K562 (cell line): ENCODE measurements at regions not wholly inside any gene's neighbourhood (a gene's known extent, or its start where the extent isn't known, plus 50 kb on each side); places are given as distances from the start of the nearest gene placed in this dataset.

Experiments
- MEF2D ChIP-seq: conservative IDR thresholded peaks from 2 replicates; pipeline ENCODE4 v1.6.1; 2016; ENCODE audit warnings: low read depth, missing genetic modification characterization, missing compliant biosample characterization
- TF ChIP-seq, protein P1 (sequence below): fragments of 200-600 bp; sonication (generic); IDR thresholded peaks from one replicate; pipeline ENCODE4 v1.6.1; 2012; ENCODE audit warnings: mild to moderate bottlenecking, low read depth, low read length, inconsistent platforms
- TF ChIP-seq, protein P2 (sequence below): sonication (generic); formaldehyde crosslinking; IDR thresholded peaks from 2 replicates; pipeline ENCODE4 v1.8.1; 2023; ENCODE audit warnings: mild to moderate bottlenecking, missing genetic modification reagents

DNA sequence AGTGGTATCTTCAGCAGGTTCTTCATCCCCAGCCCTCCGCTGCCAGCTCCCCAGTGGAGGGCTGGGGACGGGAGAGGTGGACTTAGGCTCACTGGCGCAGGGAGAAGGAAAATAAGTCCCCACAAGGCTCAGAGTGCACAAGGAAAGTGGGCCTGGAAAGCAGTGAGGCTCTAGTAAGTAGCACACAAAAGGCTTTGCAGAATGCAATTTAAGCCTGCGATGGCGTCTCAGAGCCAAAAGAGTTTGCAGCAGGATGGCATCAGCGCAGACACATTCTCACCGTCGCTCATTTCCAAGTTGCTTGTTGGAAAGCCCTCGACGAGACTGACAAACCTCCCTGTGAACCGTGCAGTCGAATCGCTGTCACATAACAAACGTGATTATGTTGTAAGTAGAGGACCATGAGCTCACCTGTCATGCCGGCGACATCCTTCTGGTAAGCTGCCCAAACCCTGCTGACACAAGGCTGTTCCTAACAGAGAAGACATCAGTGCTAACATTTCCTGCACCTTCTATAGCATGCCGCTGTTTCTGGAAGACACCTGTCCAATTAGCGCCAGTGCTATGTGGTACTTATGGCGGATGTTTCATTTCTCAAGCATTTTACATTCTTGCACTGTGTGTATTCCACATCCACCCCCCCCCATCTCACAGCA lies 98.3 kb upstream of the NPVF start (continued):
- TF ChIP-seq, protein P1, sequence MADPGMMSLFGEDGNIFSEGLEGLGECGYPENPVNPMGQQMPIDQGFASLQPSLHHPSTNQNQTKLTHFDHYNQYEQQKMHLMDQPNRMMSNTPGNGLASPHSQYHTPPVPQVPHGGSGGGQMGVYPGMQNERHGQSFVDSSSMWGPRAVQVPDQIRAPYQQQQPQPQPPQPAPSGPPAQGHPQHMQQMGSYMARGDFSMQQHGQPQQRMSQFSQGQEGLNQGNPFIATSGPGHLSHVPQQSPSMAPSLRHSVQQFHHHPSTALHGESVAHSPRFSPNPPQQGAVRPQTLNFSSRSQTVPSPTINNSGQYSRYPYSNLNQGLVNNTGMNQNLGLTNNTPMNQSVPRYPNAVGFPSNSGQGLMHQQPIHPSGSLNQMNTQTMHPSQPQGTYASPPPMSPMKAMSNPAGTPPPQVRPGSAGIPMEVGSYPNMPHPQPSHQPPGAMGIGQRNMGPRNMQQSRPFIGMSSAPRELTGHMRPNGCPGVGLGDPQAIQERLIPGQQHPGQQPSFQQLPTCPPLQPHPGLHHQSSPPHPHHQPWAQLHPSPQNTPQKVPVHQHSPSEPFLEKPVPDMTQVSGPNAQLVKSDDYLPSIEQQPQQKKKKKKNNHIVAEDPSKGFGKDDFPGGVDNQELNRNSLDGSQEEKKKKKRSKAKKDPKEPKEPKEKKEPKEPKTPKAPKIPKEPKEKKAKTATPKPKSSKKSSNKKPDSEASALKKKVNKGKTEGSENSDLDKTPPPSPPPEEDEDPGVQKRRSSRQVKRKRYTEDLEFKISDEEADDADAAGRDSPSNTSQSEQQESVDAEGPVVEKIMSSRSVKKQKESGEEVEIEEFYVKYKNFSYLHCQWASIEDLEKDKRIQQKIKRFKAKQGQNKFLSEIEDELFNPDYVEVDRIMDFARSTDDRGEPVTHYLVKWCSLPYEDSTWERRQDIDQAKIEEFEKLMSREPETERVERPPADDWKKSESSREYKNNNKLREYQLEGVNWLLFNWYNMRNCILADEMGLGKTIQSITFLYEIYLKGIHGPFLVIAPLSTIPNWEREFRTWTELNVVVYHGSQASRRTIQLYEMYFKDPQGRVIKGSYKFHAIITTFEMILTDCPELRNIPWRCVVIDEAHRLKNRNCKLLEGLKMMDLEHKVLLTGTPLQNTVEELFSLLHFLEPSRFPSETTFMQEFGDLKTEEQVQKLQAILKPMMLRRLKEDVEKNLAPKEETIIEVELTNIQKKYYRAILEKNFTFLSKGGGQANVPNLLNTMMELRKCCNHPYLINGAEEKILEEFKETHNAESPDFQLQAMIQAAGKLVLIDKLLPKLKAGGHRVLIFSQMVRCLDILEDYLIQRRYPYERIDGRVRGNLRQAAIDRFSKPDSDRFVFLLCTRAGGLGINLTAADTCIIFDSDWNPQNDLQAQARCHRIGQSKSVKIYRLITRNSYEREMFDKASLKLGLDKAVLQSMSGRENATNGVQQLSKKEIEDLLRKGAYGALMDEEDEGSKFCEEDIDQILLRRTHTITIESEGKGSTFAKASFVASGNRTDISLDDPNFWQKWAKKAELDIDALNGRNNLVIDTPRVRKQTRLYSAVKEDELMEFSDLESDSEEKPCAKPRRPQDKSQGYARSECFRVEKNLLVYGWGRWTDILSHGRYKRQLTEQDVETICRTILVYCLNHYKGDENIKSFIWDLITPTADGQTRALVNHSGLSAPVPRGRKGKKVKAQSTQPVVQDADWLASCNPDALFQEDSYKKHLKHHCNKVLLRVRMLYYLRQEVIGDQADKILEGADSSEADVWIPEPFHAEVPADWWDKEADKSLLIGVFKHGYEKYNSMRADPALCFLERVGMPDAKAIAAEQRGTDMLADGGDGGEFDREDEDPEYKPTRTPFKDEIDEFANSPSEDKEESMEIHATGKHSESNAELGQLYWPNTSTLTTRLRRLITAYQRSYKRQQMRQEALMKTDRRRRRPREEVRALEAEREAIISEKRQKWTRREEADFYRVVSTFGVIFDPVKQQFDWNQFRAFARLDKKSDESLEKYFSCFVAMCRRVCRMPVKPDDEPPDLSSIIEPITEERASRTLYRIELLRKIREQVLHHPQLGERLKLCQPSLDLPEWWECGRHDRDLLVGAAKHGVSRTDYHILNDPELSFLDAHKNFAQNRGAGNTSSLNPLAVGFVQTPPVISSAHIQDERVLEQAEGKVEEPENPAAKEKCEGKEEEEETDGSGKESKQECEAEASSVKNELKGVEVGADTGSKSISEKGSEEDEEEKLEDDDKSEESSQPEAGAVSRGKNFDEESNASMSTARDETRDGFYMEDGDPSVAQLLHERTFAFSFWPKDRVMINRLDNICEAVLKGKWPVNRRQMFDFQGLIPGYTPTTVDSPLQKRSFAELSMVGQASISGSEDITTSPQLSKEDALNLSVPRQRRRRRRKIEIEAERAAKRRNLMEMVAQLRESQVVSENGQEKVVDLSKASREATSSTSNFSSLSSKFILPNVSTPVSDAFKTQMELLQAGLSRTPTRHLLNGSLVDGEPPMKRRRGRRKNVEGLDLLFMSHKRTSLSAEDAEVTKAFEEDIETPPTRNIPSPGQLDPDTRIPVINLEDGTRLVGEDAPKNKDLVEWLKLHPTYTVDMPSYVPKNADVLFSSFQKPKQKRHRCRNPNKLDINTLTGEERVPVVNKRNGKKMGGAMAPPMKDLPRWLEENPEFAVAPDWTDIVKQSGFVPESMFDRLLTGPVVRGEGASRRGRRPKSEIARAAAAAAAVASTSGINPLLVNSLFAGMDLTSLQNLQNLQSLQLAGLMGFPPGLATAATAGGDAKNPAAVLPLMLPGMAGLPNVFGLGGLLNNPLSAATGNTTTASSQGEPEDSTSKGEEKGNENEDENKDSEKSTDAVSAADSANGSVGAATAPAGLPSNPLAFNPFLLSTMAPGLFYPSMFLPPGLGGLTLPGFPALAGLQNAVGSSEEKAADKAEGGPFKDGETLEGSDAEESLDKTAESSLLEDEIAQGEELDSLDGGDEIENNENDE: no peak
- TF ChIP-seq, protein P2, sequence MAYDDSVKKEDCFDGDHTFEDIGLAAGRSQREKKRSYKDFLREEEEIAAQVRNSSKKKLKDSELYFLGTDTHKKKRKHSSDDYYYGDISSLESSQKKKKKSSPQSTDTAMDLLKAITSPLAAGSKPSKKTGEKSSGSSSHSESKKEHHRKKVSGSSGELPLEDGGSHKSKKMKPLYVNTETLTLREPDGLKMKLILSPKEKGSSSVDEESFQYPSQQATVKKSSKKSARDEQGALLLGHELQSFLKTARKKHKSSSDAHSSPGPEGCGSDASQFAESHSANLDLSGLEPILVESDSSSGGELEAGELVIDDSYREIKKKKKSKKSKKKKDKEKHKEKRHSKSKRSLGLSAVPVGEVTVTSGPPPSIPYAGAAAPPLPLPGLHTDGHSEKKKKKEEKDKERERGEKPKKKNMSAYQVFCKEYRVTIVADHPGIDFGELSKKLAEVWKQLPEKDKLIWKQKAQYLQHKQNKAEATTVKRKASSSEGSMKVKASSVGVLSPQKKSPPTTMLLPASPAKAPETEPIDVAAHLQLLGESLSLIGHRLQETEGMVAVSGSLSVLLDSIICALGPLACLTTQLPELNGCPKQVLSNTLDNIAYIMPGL (CRISPR knock-in tag): no peak
- no peak for TF ChIP-seq MEF2D
